Upper lobe of left lung (tissue), 4 donors: ENCODE measurements at regions not wholly inside any gene's neighbourhood (a gene's known extent, or its start where the extent isn't known, plus 50 kb on each side); places are given as distances from the start of the nearest gene placed in this dataset.

ENCODE experiments used
- CTCF ChIP-seq, 6 experiments: fragments of 450-650 bp in 4 of 6; fragments of 200-600 bp in 2 of 6; sonication (generic) in 2 of 6; IDR thresholded peaks; one replicate each; pipeline ENCODE4 v1.5.1; 2016 to 2019; ENCODE audit warnings: antibody characterized with exemption in 6 of 6
- EP300 ChIP-seq, 4 donors: sonication (generic); formaldehyde crosslinking; IDR thresholded peaks; one replicate each; pipeline ENCODE4 v1.5.1; 2017; ENCODE audit warnings: antibody characterized with exemption in 4 of 4, control low read depth in 2 of 4
- POLR2A ChIP-seq, 4 donors: fragments of 450-650 bp; IDR thresholded peaks; one replicate each; pipeline ENCODE4 v1.5.1; 2016 to 2017; ENCODE audit warnings: antibody characterized with exemption in 4 of 4, mild to moderate bottlenecking in 2 of 4
- POLR2AphosphoS5 ChIP-seq, 2 donors: sonication (generic); formaldehyde crosslinking; IDR thresholded peaks; one replicate each; pipeline ENCODE4 v1.5.1; 2017; ENCODE audit warnings: antibody characterized with exemption in 2 of 2

- TF ChIP-seq EP300 (IDR thresholded peaks at IDR 0.05) (no peak), POLR2A (IDR thresholded peaks at IDR 0.05) (no peak), CTCF (IDR thresholded peaks at IDR 0.05) (no peak), POLR2AphosphoS5 (IDR thresholded peaks at IDR 0.05) (no peak)
These were observed 73.1 kb upstream of the PTER start for GRCh38 chr10:16363741-16364140.
